Caco-2 (cell line): ENCODE measurements at regions not wholly inside any gene's neighbourhood (a gene's known extent, or its start where the extent isn't known, plus 50 kb on each side); places are given as distances from the start of the nearest gene placed in this dataset.

Source experiments
- BruUV-seq: library from RNA; stranded (reverse); fragments of 400-500 nt; replicated peaks from 2 replicates; lab custom pipeline; 2021; lab: Mats Ljungman, UMichigan
- CTCF ChIA-PET: fragments of 300-600 bp; sonication (Branson Sonifier 250); formaldehyde crosslinking; loops from one replicate; lab custom pipeline; 2022; ENCODE audit warnings: antibody characterized with exemption; lab: Charles Lee
- POLR2A ChIA-PET: fragments of 300-600 bp; sonication (Branson Sonifier 250); formaldehyde crosslinking; loops from one replicate; lab custom pipeline; 2022; ENCODE audit warnings: antibody characterized with exemption; lab: Charles Lee
- DNase-seq, 2 experiments: peaks; one replicate each; pipeline versions ENCODE4 v3.0.0 to v3.0.0-alpha.2; 2020 to 2022
- H3K27me3 ChIP-seq: replicated peaks from 2 replicates; pipeline ENCODE4 v1.6.0; 2011; ENCODE audit warnings: low read length; ENCODE audit not compliant: control insufficient read depth, insufficient read depth
- H3K36me3 ChIP-seq: 2 replicates; pipeline ENCODE4 v1.5.1; 2011; ENCODE audit warnings: low read length; ENCODE audit not compliant: control insufficient read depth, insufficient read depth
- H3K4me1 ChIP-seq: fragments of 250-450 bp; sonication (Bioruptor Pico); 2 replicates; pipeline ENCODE4 v1.5.1; 2020; ENCODE audit warnings: mild to moderate bottlenecking
- H3K4me3 ChIP-seq: 2 replicates; pipeline ENCODE4 v1.5.1; 2011; ENCODE audit warnings: low read depth, mild to moderate bottlenecking, control low read depth, low read length
- H3K9me3 ChIP-seq: fragments of 250-450 bp; sonication (Bioruptor Pico); 2 replicates; pipeline ENCODE4 v1.5.1; 2020; ENCODE audit warnings: mild to moderate bottlenecking, moderate library complexity
- H3K27ac Mint-ChIP-seq: one replicate; pipeline ENCODE4 v1.8.0; 2022; ENCODE audit warnings: mixed read lengths; ENCODE audit not compliant: unreplicated experiment
- H3K27me3 Mint-ChIP-seq: one replicate; pipeline ENCODE4 v1.8.0; 2022; ENCODE audit warnings: mixed read lengths; ENCODE audit not compliant: insufficient read depth, unreplicated experiment
- H3K36me3 Mint-ChIP-seq: one replicate; pipeline ENCODE4 v1.8.0; 2022; ENCODE audit warnings: mild to moderate bottlenecking, mixed read lengths; ENCODE audit not compliant: insufficient read depth, unreplicated experiment
- H3K4me1 Mint-ChIP-seq: one replicate; pipeline ENCODE4 v1.8.0; 2022; ENCODE audit warnings: low read depth, mixed read lengths; ENCODE audit not compliant: unreplicated experiment
- H3K4me3 Mint-ChIP-seq: one replicate; pipeline ENCODE4 v1.8.0; 2022; ENCODE audit warnings: mild to moderate bottlenecking, moderate library complexity, mixed read lengths; ENCODE audit not compliant: unreplicated experiment
- H3K9me3 Mint-ChIP-seq: one replicate; pipeline ENCODE4 v1.8.0; 2022; ENCODE audit warnings: mixed read lengths; ENCODE audit not compliant: unreplicated experiment
- CTCF ChIP-seq, 2 experiments: fragments of 200-600 bp in 1 of 2; IDR thresholded peaks; 1 replicate in 1 of 2; 2 replicates in 1 of 2; pipeline versions ENCODE4 v1.5.1 to v1.8.0; 2011 to 2022; ENCODE audit warnings: antibody characterized with exemption in 1 of 2, control low read depth in 1 of 2, inconsistent platforms in 1 of 2, low read depth in 1 of 2, low read length in 1 of 2, mild to moderate bottlenecking in 1 of 2, moderate library complexity in 1 of 2; ENCODE audit not compliant: insufficient read depth in 1 of 2, severe bottlenecking in 1 of 2, unreplicated experiment in 1 of 2
- intact Hi-C: fragments of 100-400 bp; cut with micrococcal nuclease; formaldehyde crosslinking; loops from one replicate; pipeline ENCODE4 v1.10.0; 2022; ENCODE audit not compliant: unreplicated experiment

GRCh38 chr5:90117005-90117404 is 292.6 kb downstream of the CETN3 start:
- no peaks in the 10 kb centered on the region for H3K9me3 ChIP-seq
- no peak for DNase-seq
- no peak overlapping the region for H3K4me3 ChIP-seq
- no peaks in the 10 kb centered on the region for H3K27me3 ChIP-seq
- POLR2A ChIA-PET: no interaction called here
- BruUV-seq: no TSS peak
- intact Hi-C loops: no loop called here
- no peaks in the 10 kb centered on the region for H3K36me3 Mint-ChIP-seq
- peaks cover 5% of the 10 kb centered on the region for H3K4me1 Mint-ChIP-seq
- H3K9me3 Mint-ChIP-seq: no peaks in the 10 kb centered on the region
- CTCF ChIA-PET: no interaction called here
- no peaks in the 10 kb centered on the region for H3K36me3 ChIP-seq
- peaks cover 13% of the 10 kb centered on the region for H3K4me1 ChIP-seq
- H3K27ac Mint-ChIP-seq: no peak overlapping the region
- no peak for TF ChIP-seq CTCF (IDR thresholded peaks at IDR 0.05; ENCODE audit: insufficient read depth in 1 of 2, low read depth in 1 of 2, low read length in 1 of 2, severe bottlenecking in 1 of 2, unreplicated experiment in 1 of 2)
- no peak overlapping the region for H3K4me3 Mint-ChIP-seq
- no peaks in the 10 kb centered on the region for H3K27me3 Mint-ChIP-seq

GRCh38 chr5:90113108-90113507 is 296.4 kb downstream of the CETN3 start:
- H3K9me3 ChIP-seq: no peaks in the 10 kb centered on the region
- DNase-seq: no peak
- CTCF ChIA-PET: no interaction called here
- no peaks in the 10 kb centered on the region for H3K36me3 Mint-ChIP-seq
- no peaks in the 10 kb centered on the region for H3K27me3 ChIP-seq
- H3K4me3 Mint-ChIP-seq: no peak overlapping the region
- H3K27me3 Mint-ChIP-seq: no peaks in the 10 kb centered on the region
- no peaks in the 10 kb centered on the region for H3K36me3 ChIP-seq
- no peaks in the 10 kb centered on the region for H3K4me1 ChIP-seq
- peak in 1 of 2 experiments; percentile 37 for TF ChIP-seq CTCF (IDR thresholded peaks at IDR 0.05; ENCODE audit: insufficient read depth in 1 of 2, low read depth in 1 of 2, low read length in 1 of 2, severe bottlenecking in 1 of 2, unreplicated experiment in 1 of 2)
- intact Hi-C loops: no loop called here
- no peak overlapping the region for H3K4me3 ChIP-seq
- H3K27ac Mint-ChIP-seq: no peak overlapping the region
- H3K4me1 Mint-ChIP-seq: peaks cover 4% of the 10 kb centered on the region
- POLR2A ChIA-PET: no interaction called here
- no peaks in the 10 kb centered on the region for H3K9me3 Mint-ChIP-seq
- no TSS peak for BruUV-seq

- CTCF ChIA-PET: no interaction called here
- intact Hi-C loops: no loop called here
- Mint-ChIP-seq H3K4me1 (no peaks in the 10 kb centered on the region), H3K4me3 (no peak overlapping the region), H3K9me3 (no peaks in the 10 kb centered on the region), H3K36me3 (no peaks in the 10 kb centered on the region), H3K27ac (no peak overlapping the region), H3K27me3 (no peaks in the 10 kb centered on the region)
- Histone ChIP-seq H3K4me3 (no peak overlapping the region), H3K27me3 (no peaks in the 10 kb centered on the region), H3K9me3 (no peaks in the 10 kb centered on the region), H3K4me1 (no peaks in the 10 kb centered on the region), H3K36me3 (no peaks in the 10 kb centered on the region)
- BruUV-seq: no TSS peak
- no peak for DNase-seq
- POLR2A ChIA-PET: no interaction called here
- TF ChIP-seq CTCF (IDR thresholded peaks at IDR 0.05; ENCODE audit: insufficient read depth in 1 of 2, low read depth in 1 of 2, low read length in 1 of 2, severe bottlenecking in 1 of 2, unreplicated experiment in 1 of 2): no peak
These were observed 297.4 kb downstream of the CETN3 start for GRCh38 chr5:90112033-90112692.
